ENCODE measurements at regions not wholly inside any gene's neighbourhood (a gene's known extent, or its start where the extent isn't known, plus 50 kb on each side); places are given as distances from the start of the nearest gene placed in this dataset.
"Not testable (repeated sequence)": the region's sequence is repeated elsewhere in the genome, so short reads cannot be mapped to it uniquely, and the experiment has no call there.

DNA sequence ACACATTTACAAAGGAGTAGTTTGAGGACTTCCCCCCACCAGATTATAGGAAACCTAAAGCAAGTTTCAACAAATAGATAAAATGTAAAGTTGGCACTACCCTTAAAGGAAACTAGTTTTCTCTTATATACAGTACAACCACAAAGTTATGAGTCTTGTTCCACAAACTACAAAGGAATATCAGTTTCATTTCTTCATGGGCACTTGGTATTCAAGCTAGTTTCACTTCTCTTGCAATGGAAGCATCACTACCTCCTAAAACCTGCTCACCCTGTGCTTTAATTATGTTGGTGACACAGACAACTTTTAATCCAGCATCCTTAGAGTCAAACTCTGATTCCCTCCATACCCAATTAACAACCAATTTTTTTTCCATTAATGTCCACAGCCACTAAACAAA, 707.0 kb downstream of the ROBO2 start:
- Histone ChIP-seq H3K36me3 (no peaks in the 10 kb centered on the region), H3K27ac (no peak overlapping the region), H3K4me3 (no peak overlapping the region), H3K27me3 (no peaks in the 10 kb centered on the region), H3K4me1 (no peaks in the 10 kb centered on the region), H3K9me3 (no peaks in the 10 kb centered on the region)
- TF ChIP-seq, protein P1, sequence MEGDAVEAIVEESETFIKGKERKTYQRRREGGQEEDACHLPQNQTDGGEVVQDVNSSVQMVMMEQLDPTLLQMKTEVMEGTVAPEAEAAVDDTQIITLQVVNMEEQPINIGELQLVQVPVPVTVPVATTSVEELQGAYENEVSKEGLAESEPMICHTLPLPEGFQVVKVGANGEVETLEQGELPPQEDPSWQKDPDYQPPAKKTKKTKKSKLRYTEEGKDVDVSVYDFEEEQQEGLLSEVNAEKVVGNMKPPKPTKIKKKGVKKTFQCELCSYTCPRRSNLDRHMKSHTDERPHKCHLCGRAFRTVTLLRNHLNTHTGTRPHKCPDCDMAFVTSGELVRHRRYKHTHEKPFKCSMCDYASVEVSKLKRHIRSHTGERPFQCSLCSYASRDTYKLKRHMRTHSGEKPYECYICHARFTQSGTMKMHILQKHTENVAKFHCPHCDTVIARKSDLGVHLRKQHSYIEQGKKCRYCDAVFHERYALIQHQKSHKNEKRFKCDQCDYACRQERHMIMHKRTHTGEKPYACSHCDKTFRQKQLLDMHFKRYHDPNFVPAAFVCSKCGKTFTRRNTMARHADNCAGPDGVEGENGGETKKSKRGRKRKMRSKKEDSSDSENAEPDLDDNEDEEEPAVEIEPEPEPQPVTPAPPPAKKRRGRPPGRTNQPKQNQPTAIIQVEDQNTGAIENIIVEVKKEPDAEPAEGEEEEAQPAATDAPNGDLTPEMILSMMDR (IDR thresholded peaks at IDR 0.05) = no peak
- DNase-seq (ENCODE audit: low spot score) = no peak

GRCh38 chr3:77756397-77756975, 716.6 kb downstream of the ROBO2 start:
- H3K27me3 ChIP-seq; H3K4me3 ChIP-seq; H3K4me1 ChIP-seq; DNase-seq (ENCODE audit: low spot score); H3K27ac ChIP-seq; H3K36me3 ChIP-seq: not testable (repeated sequence)
- H3K9me3 ChIP-seq = peaks cover 0 to 20% of the 10 kb centered on the region in 2 donors

DNA sequence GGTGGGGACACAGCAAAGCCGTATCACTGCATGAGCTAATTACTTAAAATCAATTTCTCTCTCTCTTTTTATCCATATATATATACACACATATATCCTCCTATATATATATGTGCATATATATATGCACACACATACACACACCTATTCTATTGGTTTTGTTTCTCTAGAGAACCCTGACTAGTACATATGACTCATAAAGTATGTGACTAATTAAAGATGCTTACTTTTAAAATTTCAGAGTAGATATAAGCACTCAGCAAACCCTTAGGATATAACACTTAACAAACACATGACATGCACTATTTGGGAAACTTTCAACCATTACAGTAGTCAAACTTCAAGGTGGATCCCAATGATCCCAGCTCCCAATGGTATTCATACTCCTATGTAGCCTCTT, 732.6 kb downstream of the ROBO2 start:
- TF ChIP-seq, protein P1 (IDR thresholded peaks at IDR 0.05) = no peak
- H3K4me1 ChIP-seq = no peaks in the 10 kb centered on the region
- H3K36me3 ChIP-seq = no peaks in the 10 kb centered on the region

GRCh38 chr3:77773084-77773483, 733.2 kb downstream of the ROBO2 start:
- H3K36me3 ChIP-seq = no peaks in the 10 kb centered on the region
- TF ChIP-seq, protein P1 (IDR thresholded peaks at IDR 0.05) = no peak
- no peaks in the 10 kb centered on the region for H3K4me1 ChIP-seq
- H3K9me3 ChIP-seq = no peaks in the 10 kb centered on the region
- H3K27me3 ChIP-seq = no peaks in the 10 kb centered on the region
- no peak overlapping the region for H3K4me3 ChIP-seq
- H3K27ac ChIP-seq = no peak overlapping the region
- DNase-seq (ENCODE audit: low spot score) = no peak

More for the DNA sequence above, 732.6 kb downstream of the ROBO2 start:
- H3K27me3 ChIP-seq = no peaks in the 10 kb centered on the region
- H3K4me3 ChIP-seq = no peak overlapping the region
- H3K27ac ChIP-seq = no peak overlapping the region
- H3K9me3 ChIP-seq = no peaks in the 10 kb centered on the region
- DNase-seq (ENCODE audit: low spot score) = no peak

GRCh38 chr3:77780278-77780996, 740.5 kb downstream of the ROBO2 start:
- Histone ChIP-seq H3K27ac (no peak overlapping the region), H3K4me3 (no peak overlapping the region), H3K4me1 (no peaks in the 10 kb centered on the region), H3K27me3 (no peaks in the 10 kb centered on the region), H3K9me3 (no peaks in the 10 kb centered on the region), H3K36me3 (no peaks in the 10 kb centered on the region)
- TF ChIP-seq, protein P1 (IDR thresholded peaks at IDR 0.05) = no peak
- no peak for DNase-seq (ENCODE audit: low spot score)

- Histone ChIP-seq H3K27ac (no peak overlapping the region), H3K4me1 (no peaks in the 10 kb centered on the region), H3K27me3 (no peaks in the 10 kb centered on the region), H3K36me3 (no peaks in the 10 kb centered on the region), H3K4me3 (no peak overlapping the region), H3K9me3 (no peaks in the 10 kb centered on the region)
- TF ChIP-seq, protein P1 (IDR thresholded peaks at IDR 0.05) = no peak
- DNase-seq (ENCODE audit: low spot score) = no peak
Observed at GRCh38 chr3:77786216-77786615, 746.3 kb downstream of the ROBO2 start.

Data from right atrium auricular region (tissue), 2 donors.